Fibroblast of villous mesenchyme (primary cell): ENCODE measurements at regions not wholly inside any gene's neighbourhood (a gene's known extent, or its start where the extent isn't known, plus 50 kb on each side); places are given as distances from the start of the nearest gene placed in this dataset.

Experiments used
- DNase-seq: peaks from one replicate; pipeline ENCODE4 v3.0.0-alpha.2; 2010; ENCODE audit warnings: low read depth
- H3K4me3 ChIP-seq: 2 replicates; pipeline ENCODE4 v1.5.1; 2011; ENCODE audit warnings: low read depth, mild to moderate bottlenecking, low read length
- CTCF ChIP-seq: IDR thresholded peaks from 2 replicates; pipeline ENCODE4 v1.5.1; 2012; ENCODE audit warnings: low read depth, mild to moderate bottlenecking, low read length; ENCODE audit not compliant: insufficient read depth

GRCh38 chr2:15841776-15842560 is 98.4 kb upstream of the MYCN start:
- no peak for DNase-seq
- TF ChIP-seq CTCF = no peak
- no peak overlapping the region for H3K4me3 ChIP-seq

- DNase-seq = no peak
- no peak overlapping the region for H3K4me3 ChIP-seq
- no peak for TF ChIP-seq CTCF
These were observed 97.3 kb upstream of the MYCN start for GRCh38 chr2:15842758-15843666.

GRCh38 chr2:15844211-15844801 is 96.0 kb upstream of the MYCN start:
- TF ChIP-seq CTCF = no peak
- no peak overlapping the region for H3K4me3 ChIP-seq
- no peak for DNase-seq

- H3K4me3 ChIP-seq = no peak overlapping the region
- TF ChIP-seq CTCF = no peak
- no peak for DNase-seq
These were observed 95.1 kb upstream of the MYCN start for GRCh38 chr2:15845294-15845693.

GRCh38 chr2:15845737-15846405 is 94.5 kb upstream of the MYCN start:
- DNase-seq = no peak
- no peak overlapping the region for H3K4me3 ChIP-seq
- TF ChIP-seq CTCF = no peak

GRCh38 chr2:15846626-15847025 is 93.7 kb upstream of the MYCN start:
- no peak for DNase-seq
- no peak overlapping the region for H3K4me3 ChIP-seq
- TF ChIP-seq CTCF = no peak
